SK-N-SH treated with all-trans-retinoic acid at 6 μM for 48 hours (cell line): ENCODE measurements at regions not wholly inside any gene's neighbourhood (a gene's known extent, or its start where the extent isn't known, plus 50 kb on each side); places are given as distances from the start of the nearest gene placed in this dataset.
A peak's percentile ranks its signal among the peaks of the same experiment; 100 is the strongest.

Experiments used
- ATAC-seq: fragments of 200-7000 bp; cut with Tn5 transposase; 3 replicates; pipeline ENCODE4 v1.9.1; 2020; ENCODE audit warnings: mild to moderate bottlenecking, moderate library complexity
- ARNTL ChIP-seq: fragments of 450-650 bp; formaldehyde crosslinking; IDR thresholded peaks from 2 replicates; pipeline ENCODE4 v1.5.0; 2020; ENCODE audit warnings: low read depth, mild to moderate bottlenecking, moderate library complexity, borderline replicate concordance
- BACH2 ChIP-seq: fragments of 250-450 bp; sonication (Bioruptor Pico); IDR thresholded peaks from 2 replicates; pipeline ENCODE4 v1.9.0; 2021; ENCODE audit warnings: mild to moderate bottlenecking, borderline replicate concordance
- CREB5 ChIP-seq: fragments of 250-450 bp; sonication (Bioruptor Pico); IDR thresholded peaks from 2 replicates; pipeline ENCODE4 v1.5.1; 2020; ENCODE audit warnings: low read depth, mild to moderate bottlenecking, moderate library complexity
- CSDC2 ChIP-seq: fragments of 250-450 bp; sonication (Bioruptor Pico); IDR thresholded peaks from 2 replicates; pipeline ENCODE4 v1.5.0; 2020; ENCODE audit warnings: mild to moderate bottlenecking, moderate library complexity
- ESRRG ChIP-seq: fragments of 250-450 bp; sonication (Bioruptor Pico); IDR thresholded peaks from 2 replicates; pipeline ENCODE4 v1.6.1; 2021; ENCODE audit warnings: mild to moderate bottlenecking
- GLIS3 ChIP-seq: fragments of 250-450 bp; sonication (Bioruptor Pico); IDR thresholded peaks from 2 replicates; pipeline ENCODE4 v1.5.0; 2020; ENCODE audit warnings: mild to moderate bottlenecking, moderate library complexity
- ISL1 ChIP-seq: fragments of 250-450 bp; sonication (Bioruptor Pico); IDR thresholded peaks from 2 replicates; pipeline ENCODE4 v2.1.2; 2022; ENCODE audit warnings: mild to moderate bottlenecking, moderate library complexity
- OSR1 ChIP-seq: fragments of 250-450 bp; sonication (Bioruptor Pico); IDR thresholded peaks from 2 replicates; pipeline ENCODE4 v1.8.0; 2022; ENCODE audit warnings: moderate library complexity, mild to moderate bottlenecking, inconsistent platforms
- PATZ1 ChIP-seq: fragments of 250-450 bp; sonication (Bioruptor Pico); IDR thresholded peaks from 2 replicates; pipeline ENCODE4 v1.8.0; 2020; ENCODE audit warnings: mild to moderate bottlenecking, moderate library complexity, borderline replicate concordance
- POU6F1 ChIP-seq: fragments of 250-450 bp; sonication (Bioruptor Pico); IDR thresholded peaks from 2 replicates; pipeline ENCODE4 v1.8.0; 2021; ENCODE audit warnings: low read depth, mild to moderate bottlenecking, moderate library complexity, borderline replicate concordance
- PPARA ChIP-seq: fragments of 250-450 bp; sonication (Bioruptor Pico); IDR thresholded peaks from 2 replicates; pipeline ENCODE4 v1.5.0; 2020; ENCODE audit warnings: mild to moderate bottlenecking, borderline replicate concordance
- RARB ChIP-seq: fragments of 250-450 bp; sonication (Bioruptor Pico); IDR thresholded peaks from 2 replicates; pipeline ENCODE4 v1.8.0; 2021; ENCODE audit warnings: mild to moderate bottlenecking, moderate library complexity
- SNAI2 ChIP-seq: fragments of 250-450 bp; sonication (Bioruptor Pico); IDR thresholded peaks from 2 replicates; pipeline ENCODE4 v1.5.0; 2020; ENCODE audit warnings: mild to moderate bottlenecking, moderate library complexity
- TOX ChIP-seq: fragments of 250-450 bp; sonication (Bioruptor Pico); IDR thresholded peaks from 2 replicates; pipeline ENCODE4 v1.8.0; 2021; ENCODE audit warnings: mild to moderate bottlenecking, moderate library complexity, borderline replicate concordance
- ZC3H10 ChIP-seq: fragments of 250-450 bp; sonication (Bioruptor Pico); IDR thresholded peaks from 2 replicates; pipeline ENCODE4 v1.5.1; 2021; ENCODE audit warnings: mild to moderate bottlenecking, moderate library complexity
- ZFP3 ChIP-seq: fragments of 250-450 bp; sonication (Bioruptor Pico); IDR thresholded peaks from 2 replicates; pipeline ENCODE4 v1.5.0; 2020; ENCODE audit warnings: mild to moderate bottlenecking, moderate library complexity
- ZFP30 ChIP-seq: fragments of 450-650 bp; formaldehyde crosslinking; IDR thresholded peaks from 2 replicates; pipeline ENCODE4 v1.5.0; 2022; ENCODE audit warnings: mild to moderate bottlenecking, moderate library complexity
- ZNF565 ChIP-seq: fragments of 450-650 bp; formaldehyde crosslinking; conservative IDR thresholded peaks from 2 replicates; pipeline ENCODE4 v1.5.0; 2020; ENCODE audit warnings: low read depth, mild to moderate bottlenecking, moderate library complexity
- ZNF70 ChIP-seq: fragments of 450-650 bp; formaldehyde crosslinking; IDR thresholded peaks from 2 replicates; pipeline ENCODE4 v1.5.0; 2020; ENCODE audit warnings: mild to moderate bottlenecking, moderate library complexity
- ZNF8 ChIP-seq: fragments of 450-650 bp; formaldehyde crosslinking; IDR thresholded peaks from 2 replicates; pipeline ENCODE4 v1.5.0; 2020; ENCODE audit warnings: mild to moderate bottlenecking, moderate library complexity
- TF ChIP-seq, protein P1 (sequence below): fragments of 250-450 bp; sonication (Bioruptor Pico); IDR thresholded peaks from 2 replicates; pipeline ENCODE4 v1.5.1; 2021; ENCODE audit warnings: mild to moderate bottlenecking, moderate library complexity

DNA sequence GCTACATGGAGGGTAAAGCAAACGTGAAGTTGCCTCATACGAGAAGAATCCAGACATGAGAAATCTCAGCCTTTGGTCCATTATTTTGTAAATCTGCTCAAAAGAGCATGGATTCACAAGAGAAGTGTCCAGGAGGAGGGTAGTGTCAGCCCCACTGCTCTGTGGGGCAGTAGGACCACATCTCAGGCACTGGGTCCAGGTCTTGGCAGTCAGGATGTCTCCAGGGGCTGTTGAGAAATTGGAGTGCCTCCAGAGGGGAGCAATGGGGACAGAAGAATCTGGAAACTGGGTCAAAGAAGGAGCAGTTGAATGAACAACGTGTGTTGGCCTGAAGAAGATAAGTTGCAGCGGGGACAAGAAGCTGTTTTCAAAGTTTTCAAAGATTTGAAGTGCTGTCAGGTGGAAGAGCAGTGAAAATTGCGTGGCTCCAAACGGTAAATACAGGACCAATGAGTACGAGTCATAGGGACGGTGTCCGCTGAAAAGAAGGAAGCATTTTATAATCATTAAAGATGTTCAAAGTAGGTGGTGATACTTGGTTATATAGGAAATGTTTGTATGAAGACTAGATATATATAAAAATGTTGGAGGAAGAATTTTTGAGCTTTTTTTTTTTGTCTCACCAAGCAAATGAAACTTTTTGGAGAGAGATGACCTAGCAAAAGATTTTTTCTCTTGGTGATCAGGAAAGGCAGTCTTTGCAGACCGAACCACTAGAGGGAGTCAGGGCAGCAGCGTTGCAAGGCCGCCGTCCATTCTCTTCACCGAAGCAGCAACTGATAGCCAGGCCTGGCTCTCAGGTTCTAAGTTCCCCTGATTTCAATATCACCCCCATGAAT, 57.1 kb upstream of the ZBED3 start:
- peak; percentile 93 for ATAC-seq
- TF ChIP-seq, protein P1, sequence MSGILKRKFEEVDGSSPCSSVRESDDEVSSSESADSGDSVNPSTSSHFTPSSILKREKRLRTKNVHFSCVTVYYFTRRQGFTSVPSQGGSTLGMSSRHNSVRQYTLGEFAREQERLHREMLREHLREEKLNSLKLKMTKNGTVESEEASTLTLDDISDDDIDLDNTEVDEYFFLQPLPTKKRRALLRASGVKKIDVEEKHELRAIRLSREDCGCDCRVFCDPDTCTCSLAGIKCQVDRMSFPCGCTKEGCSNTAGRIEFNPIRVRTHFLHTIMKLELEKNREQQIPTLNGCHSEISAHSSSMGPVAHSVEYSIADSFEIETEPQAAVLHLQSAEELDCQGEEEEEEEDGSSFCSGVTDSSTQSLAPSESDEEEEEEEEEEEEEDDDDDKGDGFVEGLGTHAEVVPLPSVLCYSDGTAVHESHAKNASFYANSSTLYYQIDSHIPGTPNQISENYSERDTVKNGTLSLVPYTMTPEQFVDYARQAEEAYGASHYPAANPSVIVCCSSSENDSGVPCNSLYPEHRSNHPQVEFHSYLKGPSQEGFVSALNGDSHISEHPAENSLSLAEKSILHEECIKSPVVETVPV (CRISPR knock-in tag) = no peak
- TF ChIP-seq SNAI2 (CRISPR knock-in tag) = no peak
- no peak for TF ChIP-seq ZFP30
- TF ChIP-seq ZNF565 = no peak
- TF ChIP-seq ESRRG (CRISPR knock-in tag) = no peak
- no peak for TF ChIP-seq PATZ1 (CRISPR knock-in tag)
- TF ChIP-seq GLIS3 (CRISPR knock-in tag) = no peak
- no peak for TF ChIP-seq ZNF70 (CRISPR knock-in tag)
- TF ChIP-seq CREB5 (CRISPR knock-in tag) = no peak
- TF ChIP-seq POU6F1 (CRISPR knock-in tag) = no peak
- no peak for TF ChIP-seq ZFP3
- TF ChIP-seq ISL1 (CRISPR knock-in tag) = no peak
- TF ChIP-seq ZNF8 = no peak
- no peak for TF ChIP-seq CSDC2 (CRISPR knock-in tag)
- no peak for TF ChIP-seq ARNTL (CRISPR knock-in tag)
- TF ChIP-seq TOX = no peak
- TF ChIP-seq ZC3H10 (CRISPR knock-in tag) = no peak

DNA sequence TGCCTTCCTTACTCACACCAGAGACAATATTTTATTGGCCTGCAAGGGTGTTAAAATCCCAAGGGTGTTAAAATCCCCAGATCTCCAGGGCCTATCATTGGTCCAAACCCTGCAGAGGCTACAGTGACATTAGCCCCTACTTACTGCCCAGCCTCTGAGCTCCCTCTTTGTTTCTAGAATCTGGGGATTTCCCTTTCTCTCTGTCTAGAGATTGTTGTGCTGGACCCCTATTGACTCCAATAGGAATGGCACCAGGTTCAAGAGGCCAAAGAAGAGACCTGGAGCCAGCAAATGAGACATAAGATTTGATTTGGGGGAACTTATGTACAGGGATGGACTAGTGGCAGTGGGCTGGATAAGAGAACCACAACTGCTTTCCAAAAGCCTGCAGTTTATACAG, 53.3 kb upstream of the ZBED3 start:
- TF ChIP-seq OSR1 (CRISPR knock-in tag) (no peak), SNAI2 (CRISPR knock-in tag) (no peak), RARB (CRISPR knock-in tag) (no peak)
- ATAC-seq = no peak

GRCh38 chr5:77139001-77139400, 51.9 kb upstream of the ZBED3 start:
- ATAC-seq = no peak

More at GRCh38 chr5:77139001-77139400, 51.9 kb upstream of the ZBED3 start:
- TF ChIP-seq POU6F1 (CRISPR knock-in tag) (no peak), BACH2 (no peak), ZFP30 (no peak), ZNF565 (no peak), SNAI2 (CRISPR knock-in tag) (no peak), ESRRG (CRISPR knock-in tag) (no peak), ZFP3 (no peak), PATZ1 (CRISPR knock-in tag) (no peak), ZC3H10 (CRISPR knock-in tag) (no peak), ZNF8 (no peak), GLIS3 (CRISPR knock-in tag) (no peak), PPARA (CRISPR knock-in tag) (no peak)
- TF ChIP-seq, protein P1 (CRISPR knock-in tag) = no peak
